ENCODE measurements at regions not wholly inside any gene's neighbourhood (a gene's known extent, or its start where the extent isn't known, plus 50 kb on each side); places are given as distances from the start of the nearest gene placed in this dataset.

DNA sequence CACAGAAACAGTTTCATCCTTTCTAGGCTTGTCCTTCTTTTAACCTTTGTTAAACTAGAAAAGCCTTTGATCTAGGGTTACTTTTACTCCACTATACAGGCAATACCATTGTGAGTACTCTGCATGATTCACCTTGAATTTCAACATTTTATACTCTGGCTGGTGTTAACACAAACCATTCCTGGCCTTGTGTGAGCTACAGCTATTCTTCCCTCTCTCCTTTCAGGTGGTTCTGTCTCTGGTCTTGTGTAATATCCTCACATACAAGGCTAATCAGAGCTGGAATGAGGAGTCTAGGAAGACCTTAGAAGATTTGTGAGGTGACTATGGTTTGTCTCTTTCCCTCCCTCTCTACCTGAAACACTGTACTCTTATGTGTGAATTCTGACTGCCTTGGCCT lies 837.4 kb upstream of the USP15 start:
- H3K4me3 ChIP-seq, result no peak overlapping the region
- no peak overlapping the region for H2AFZ ChIP-seq
- H3K27ac ChIP-seq, result no peak overlapping the region
- H3K4me2 ChIP-seq, result no peak overlapping the region
- H3K36me3 ChIP-seq (replicated peaks; ENCODE audit: insufficient read depth, low read depth), result no peaks in the 10 kb centered on the region
- DNase-seq (ENCODE audit: low spot score), result no peak
- no peaks in the 10 kb centered on the region for H3K27me3 ChIP-seq
- no peaks in the 10 kb centered on the region for H3K9me2 ChIP-seq (replicated peaks; ENCODE audit: insufficient read depth)
- no peaks in the 10 kb centered on the region for H3K4me1 ChIP-seq (ENCODE audit: insufficient read depth)
- H4K20me1 ChIP-seq (ENCODE audit: insufficient read depth, poor library complexity, severe bottlenecking), result no peaks in the 10 kb centered on the region
- TF ChIP-seq, protein P1, sequence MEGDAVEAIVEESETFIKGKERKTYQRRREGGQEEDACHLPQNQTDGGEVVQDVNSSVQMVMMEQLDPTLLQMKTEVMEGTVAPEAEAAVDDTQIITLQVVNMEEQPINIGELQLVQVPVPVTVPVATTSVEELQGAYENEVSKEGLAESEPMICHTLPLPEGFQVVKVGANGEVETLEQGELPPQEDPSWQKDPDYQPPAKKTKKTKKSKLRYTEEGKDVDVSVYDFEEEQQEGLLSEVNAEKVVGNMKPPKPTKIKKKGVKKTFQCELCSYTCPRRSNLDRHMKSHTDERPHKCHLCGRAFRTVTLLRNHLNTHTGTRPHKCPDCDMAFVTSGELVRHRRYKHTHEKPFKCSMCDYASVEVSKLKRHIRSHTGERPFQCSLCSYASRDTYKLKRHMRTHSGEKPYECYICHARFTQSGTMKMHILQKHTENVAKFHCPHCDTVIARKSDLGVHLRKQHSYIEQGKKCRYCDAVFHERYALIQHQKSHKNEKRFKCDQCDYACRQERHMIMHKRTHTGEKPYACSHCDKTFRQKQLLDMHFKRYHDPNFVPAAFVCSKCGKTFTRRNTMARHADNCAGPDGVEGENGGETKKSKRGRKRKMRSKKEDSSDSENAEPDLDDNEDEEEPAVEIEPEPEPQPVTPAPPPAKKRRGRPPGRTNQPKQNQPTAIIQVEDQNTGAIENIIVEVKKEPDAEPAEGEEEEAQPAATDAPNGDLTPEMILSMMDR (IDR thresholded peaks at IDR 0.05; ENCODE audit: poor library complexity), result no peak
- no peak for TF ChIP-seq EZH2 (IDR thresholded peaks at IDR 0.05; ENCODE audit: borderline replicate concordance)
- TF ChIP-seq EZH2phosphoT487 (IDR thresholded peaks at IDR 0.05; ENCODE audit: low read depth, severe bottlenecking, unreplicated experiment), result no peak
- H3K79me2 ChIP-seq, result no peaks in the 10 kb centered on the region
- no peaks in the 10 kb centered on the region for H3K9me3 ChIP-seq (ENCODE audit: low read depth)

DNA sequence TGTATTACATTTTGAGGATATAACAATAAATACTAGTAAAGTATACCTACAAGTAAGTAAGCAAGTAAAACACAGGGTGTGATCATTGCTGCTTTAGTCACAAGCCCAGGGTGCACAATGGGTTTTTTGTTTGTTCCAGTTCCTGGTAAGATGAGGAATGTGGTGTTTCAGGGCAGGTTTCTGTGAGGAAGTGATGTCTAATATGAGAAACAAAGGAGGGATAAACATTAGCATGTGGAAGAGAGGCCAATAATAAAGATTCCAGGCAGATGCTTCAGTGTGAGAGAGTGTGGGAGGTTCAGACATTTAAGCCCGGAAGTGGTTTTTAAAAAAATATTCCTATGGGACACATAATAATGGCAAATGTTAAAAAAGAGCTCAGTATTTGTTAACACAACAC lies 808.1 kb upstream of the USP15 start:
- Histone ChIP-seq H3K36me3 (replicated peaks; ENCODE audit: insufficient read depth, low read depth) (no peaks in the 10 kb centered on the region), H3K4me3 (no peak overlapping the region), H3K4me2 (no peak overlapping the region), H3K27ac (no peak overlapping the region), H4K20me1 (ENCODE audit: insufficient read depth, poor library complexity, severe bottlenecking) (no peaks in the 10 kb centered on the region), H3K4me1 (ENCODE audit: insufficient read depth) (no peaks in the 10 kb centered on the region), H3K9me3 (ENCODE audit: low read depth) (no peaks in the 10 kb centered on the region), H3K9me2 (replicated peaks; ENCODE audit: insufficient read depth) (no peaks in the 10 kb centered on the region), H3K79me2 (no peaks in the 10 kb centered on the region), H2AFZ (no peak overlapping the region), H3K27me3 (no peaks in the 10 kb centered on the region)
- DNase-seq (ENCODE audit: low spot score), result no peak
- 78% methylated on average over 1 of the region's 1 CpG for WGBS (ENCODE audit: low lambda C conversion rate, missing lambda C conversion rate)
- TF ChIP-seq, protein P1 (IDR thresholded peaks at IDR 0.05; ENCODE audit: poor library complexity), result no peak
- TF ChIP-seq EZH2 (IDR thresholded peaks at IDR 0.05; ENCODE audit: borderline replicate concordance) (no peak), EZH2phosphoT487 (IDR thresholded peaks at IDR 0.05; ENCODE audit: low read depth, severe bottlenecking, unreplicated experiment) (no peak)

DNA sequence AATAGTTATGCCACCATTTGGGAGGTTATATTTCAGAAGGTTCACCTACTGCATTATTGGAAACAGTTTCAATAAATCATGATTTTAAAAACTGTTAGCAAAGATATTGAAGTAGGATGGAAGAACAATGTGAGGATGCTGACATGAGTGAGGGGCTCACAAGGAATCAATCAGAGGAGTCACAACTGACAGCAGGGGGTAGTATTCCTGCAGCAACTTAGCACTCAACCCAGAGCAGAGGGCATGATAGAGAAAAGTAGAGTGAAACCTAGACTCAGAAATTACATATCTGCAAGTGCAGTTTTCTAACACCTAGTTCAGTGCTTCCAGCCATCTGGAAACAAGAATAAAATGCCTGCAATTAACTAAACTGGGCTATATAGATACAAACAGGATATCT lies 772.5 kb upstream of the USP15 start:
- DNase-seq (ENCODE audit: low spot score), result no peak
- Histone ChIP-seq H3K79me2 (no peaks in the 10 kb centered on the region), H3K4me2 (no peak overlapping the region), H3K27ac (no peak overlapping the region), H3K9me2 (replicated peaks; ENCODE audit: insufficient read depth) (no peaks in the 10 kb centered on the region), H3K4me1 (ENCODE audit: insufficient read depth) (no peaks in the 10 kb centered on the region), H4K20me1 (ENCODE audit: insufficient read depth, poor library complexity, severe bottlenecking) (no peaks in the 10 kb centered on the region), H3K36me3 (replicated peaks; ENCODE audit: insufficient read depth, low read depth) (no peaks in the 10 kb centered on the region), H3K4me3 (no peak overlapping the region), H3K27me3 (no peaks in the 10 kb centered on the region), H2AFZ (no peak overlapping the region), H3K9me3 (ENCODE audit: low read depth) (no peaks in the 10 kb centered on the region)
- TF ChIP-seq EZH2 (IDR thresholded peaks at IDR 0.05; ENCODE audit: borderline replicate concordance), result no peak
- TF ChIP-seq, protein P1 (IDR thresholded peaks at IDR 0.05; ENCODE audit: poor library complexity), result no peak
- TF ChIP-seq EZH2phosphoT487 (IDR thresholded peaks at IDR 0.05; ENCODE audit: low read depth, severe bottlenecking, unreplicated experiment), result no peak

All from hepatocyte (in vitro differentiated cells).